BJ (cell line): ENCODE measurements at regions not wholly inside any gene's neighbourhood (a gene's known extent, or its start where the extent isn't known, plus 50 kb on each side); places are given as distances from the start of the nearest gene placed in this dataset.

Experiments used
- CTCF ChIA-PET: fragments of 350-600 bp; formaldehyde crosslinking; extraction: SDS; loops from one replicate; lab custom pipeline; 2021; ENCODE audit warnings: antibody characterized with exemption, inconsistent platforms; lab: Yijun Ruan, JAX
- POLR2A ChIA-PET: fragments of 300-600 bp; sonication (Branson Sonifier 250); formaldehyde crosslinking; extraction: SDS; loops from one replicate; lab custom pipeline; 2021; ENCODE audit warnings: antibody characterized with exemption; lab: Charles Lee
- DNase-seq: peaks from one replicate; pipeline ENCODE4 v3.0.0-alpha.2; 2011; ENCODE audit warnings: low read depth
- H3K27me3 ChIP-seq: 2 replicates; pipeline ENCODE4 v1.6.0; 2011; ENCODE audit warnings: low read length; ENCODE audit not compliant: control insufficient read depth, insufficient read depth
- H3K36me3 ChIP-seq: 2 replicates; pipeline ENCODE4 v1.5.1; 2011; ENCODE audit warnings: low read length; ENCODE audit not compliant: control insufficient read depth, insufficient read depth
- H3K4me3 ChIP-seq: 2 replicates; pipeline ENCODE4 v1.5.1; 2011; ENCODE audit warnings: low read depth, mild to moderate bottlenecking, control low read depth, low read length
- TF ChIP-seq, protein P1 (sequence below): IDR thresholded peaks from 2 replicates; pipeline ENCODE4 v1.5.1; 2011; ENCODE audit warnings: low read depth, mild to moderate bottlenecking, control low read depth, inconsistent platforms, low read length, moderate library complexity; ENCODE audit not compliant: insufficient read depth

DNA sequence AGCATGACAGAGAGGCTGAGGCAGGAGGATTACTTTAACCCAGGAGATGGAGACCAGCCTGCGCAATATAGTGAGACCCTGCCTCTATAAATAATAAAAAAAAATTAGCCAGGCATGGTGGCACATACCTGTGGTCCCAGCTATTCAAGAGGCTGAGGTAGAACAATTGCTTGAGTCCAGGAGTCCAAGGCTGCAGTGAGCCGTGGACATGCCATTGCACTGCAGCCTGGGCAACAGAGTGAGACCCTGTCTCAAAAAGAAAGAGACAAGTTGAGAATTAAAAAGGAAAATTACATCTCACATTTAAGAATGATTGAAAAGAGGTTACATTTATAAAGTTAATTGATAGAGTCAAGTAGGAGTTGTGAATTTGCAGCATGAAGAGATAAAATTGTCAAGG is 91.4 kb upstream of the TMPO start:
- Histone ChIP-seq H3K4me3 (no peak overlapping the region), H3K36me3 (no peaks in the 10 kb centered on the region), H3K27me3 (no peaks in the 10 kb centered on the region)
- TF ChIP-seq, protein P1, sequence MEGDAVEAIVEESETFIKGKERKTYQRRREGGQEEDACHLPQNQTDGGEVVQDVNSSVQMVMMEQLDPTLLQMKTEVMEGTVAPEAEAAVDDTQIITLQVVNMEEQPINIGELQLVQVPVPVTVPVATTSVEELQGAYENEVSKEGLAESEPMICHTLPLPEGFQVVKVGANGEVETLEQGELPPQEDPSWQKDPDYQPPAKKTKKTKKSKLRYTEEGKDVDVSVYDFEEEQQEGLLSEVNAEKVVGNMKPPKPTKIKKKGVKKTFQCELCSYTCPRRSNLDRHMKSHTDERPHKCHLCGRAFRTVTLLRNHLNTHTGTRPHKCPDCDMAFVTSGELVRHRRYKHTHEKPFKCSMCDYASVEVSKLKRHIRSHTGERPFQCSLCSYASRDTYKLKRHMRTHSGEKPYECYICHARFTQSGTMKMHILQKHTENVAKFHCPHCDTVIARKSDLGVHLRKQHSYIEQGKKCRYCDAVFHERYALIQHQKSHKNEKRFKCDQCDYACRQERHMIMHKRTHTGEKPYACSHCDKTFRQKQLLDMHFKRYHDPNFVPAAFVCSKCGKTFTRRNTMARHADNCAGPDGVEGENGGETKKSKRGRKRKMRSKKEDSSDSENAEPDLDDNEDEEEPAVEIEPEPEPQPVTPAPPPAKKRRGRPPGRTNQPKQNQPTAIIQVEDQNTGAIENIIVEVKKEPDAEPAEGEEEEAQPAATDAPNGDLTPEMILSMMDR: no peak
- POLR2A ChIA-PET: no interaction called here
- CTCF ChIA-PET: interaction anchor here (0.6 to 3.9 kb wide), 10 partner anchors 15 to 1691 kb away, joined by 3 to 32 read pairs (median 3); partner anchors contain the start of gene TMPO
- DNase-seq: no peak

DNA sequence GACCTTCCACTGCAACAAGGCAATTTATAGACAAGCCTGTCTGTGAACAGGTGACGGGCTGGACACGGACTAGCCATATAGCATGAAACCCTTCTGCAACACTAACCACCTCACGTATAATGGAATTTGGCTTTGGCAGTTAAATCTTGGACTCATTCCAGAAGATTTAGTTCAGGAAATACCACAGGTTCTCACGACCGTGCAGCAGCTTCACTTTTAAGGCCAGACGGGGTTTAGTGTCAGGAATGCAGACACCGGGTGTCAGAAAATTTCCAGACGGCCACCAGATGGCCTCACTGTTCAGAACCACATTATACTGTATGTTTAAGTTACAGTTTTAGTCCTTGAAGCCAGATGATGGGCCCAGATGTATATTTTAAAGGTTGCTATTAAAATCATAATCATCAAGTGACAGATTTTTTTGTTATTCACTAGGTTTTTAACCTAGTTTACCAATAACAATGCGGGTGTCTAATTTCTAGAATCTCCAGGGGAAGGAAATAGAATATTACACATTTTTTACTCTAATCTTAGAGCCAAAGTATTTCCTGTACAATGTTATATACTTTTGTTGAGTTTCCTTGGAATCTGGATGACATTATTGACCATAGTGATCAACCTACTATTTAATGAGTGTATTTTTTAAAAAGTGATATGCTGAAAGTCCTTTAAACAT is 90.5 kb upstream of the TMPO start:
- TF ChIP-seq, protein P1: peak; percentile 68
- ChIA-PET CTCF (interaction anchor here (0.6 to 3.9 kb wide), 11 partner anchors 8 to 574 kb away, joined by 3 to 32 read pairs (median 4); partner anchors contain the start of gene TMPO), POLR2A (no interaction called here)
- peak; percentile 46 for DNase-seq
- Histone ChIP-seq H3K36me3 (no peaks in the 10 kb centered on the region), H3K27me3 (no peaks in the 10 kb centered on the region), H3K4me3 (no peak overlapping the region)

DNA sequence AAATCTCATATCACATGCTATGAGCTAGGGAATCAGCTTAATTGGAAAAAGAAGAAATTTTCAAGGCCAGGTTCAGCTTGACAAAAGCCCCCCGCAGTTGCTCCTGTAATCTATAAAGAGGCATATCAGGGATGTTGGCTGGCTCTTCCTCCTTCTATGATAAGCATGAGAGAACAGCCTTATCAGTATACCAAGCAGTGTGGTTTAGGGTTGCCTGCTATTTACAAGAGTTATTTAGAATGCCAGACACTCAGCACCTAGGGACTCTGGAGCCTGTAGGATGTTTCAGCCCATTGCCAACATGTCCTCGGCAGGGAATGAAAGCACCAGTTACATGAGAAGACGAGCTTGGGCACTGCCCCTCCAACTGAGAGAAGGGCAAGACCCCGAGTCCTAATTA is 89.5 kb upstream of the TMPO start:
- no peak for DNase-seq
- CTCF ChIA-PET: interaction anchor here (0.7 to 3.9 kb wide), 7 partner anchors 11 to 93 kb away, joined by 3 to 24 read pairs (median 3); partner anchors contain the start of gene TMPO
- POLR2A ChIA-PET: no interaction called here
- TF ChIP-seq, protein P1: no peak
- Histone ChIP-seq H3K4me3 (no peak overlapping the region), H3K27me3 (no peaks in the 10 kb centered on the region), H3K36me3 (no peaks in the 10 kb centered on the region)

DNA sequence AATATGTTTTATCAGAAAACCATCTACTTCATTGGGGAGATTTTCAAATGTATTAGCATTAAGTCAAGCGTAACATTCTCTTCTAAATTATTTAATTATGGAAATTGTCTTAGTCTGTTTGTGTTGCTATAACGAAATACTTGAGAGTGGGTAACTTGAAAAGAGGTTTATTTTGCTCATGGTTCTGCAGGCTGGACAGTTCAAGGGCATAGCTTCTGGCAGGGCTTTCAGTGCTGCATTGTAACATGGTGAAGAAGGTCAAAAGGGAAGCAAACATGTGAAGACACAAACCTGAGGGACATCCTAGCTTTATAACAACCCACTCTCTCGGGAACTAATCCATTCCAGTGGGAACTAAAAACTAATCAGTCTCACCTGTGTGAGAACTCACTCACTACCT is 84.3 kb upstream of the TMPO start:
- no peaks in the 10 kb centered on the region for H3K36me3 ChIP-seq
- CTCF ChIA-PET: no interaction called here
- POLR2A ChIA-PET: no interaction called here
- H3K4me3 ChIP-seq: no peak overlapping the region
- TF ChIP-seq, protein P1: no peak
- no peaks in the 10 kb centered on the region; the same call in none of the 2 replicates for H3K27me3 ChIP-seq
- no peak for DNase-seq

DNA sequence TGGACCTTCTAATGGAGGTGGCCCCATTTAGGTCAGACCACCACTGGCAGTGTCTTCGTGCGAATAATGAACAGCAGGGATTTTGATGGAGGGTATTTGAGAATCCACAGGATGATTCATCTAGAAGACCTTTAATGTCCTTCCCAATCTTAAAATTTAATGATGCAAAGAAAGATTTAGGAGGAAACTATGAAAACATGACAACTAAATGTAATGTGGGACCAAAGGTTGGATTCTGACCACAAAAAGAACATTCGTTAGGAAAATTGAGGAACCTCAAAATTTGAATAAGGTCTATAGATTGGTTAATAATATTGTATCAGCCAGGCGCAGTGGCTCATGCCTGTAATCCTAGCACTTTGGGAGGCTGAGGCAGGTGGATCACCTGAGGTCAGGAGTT is 78.2 kb upstream of the TMPO start:
- no peak overlapping the region for H3K4me3 ChIP-seq
- H3K36me3 ChIP-seq: no peaks in the 10 kb centered on the region
- ChIA-PET CTCF (interaction anchor here (0.9 to 2.3 kb wide), 2 partner anchors 9 to 203 kb away, joined by 3 to 8 read pairs; no protein-coding TSS in a partner anchor), POLR2A (no interaction called here)
- TF ChIP-seq, protein P1: no peak
- no peaks in the 10 kb centered on the region; the same call in 1 of the 2 replicates for H3K27me3 ChIP-seq
- no peak for DNase-seq
